MCF 10A (cell line): ENCODE measurements at regions not wholly inside any gene's neighbourhood (a gene's known extent, or its start where the extent isn't known, plus 50 kb on each side); places are given as distances from the start of the nearest gene placed in this dataset.
"Not testable (repeated sequence)": the region's sequence is repeated elsewhere in the genome, so short reads cannot be mapped to it uniquely, and the experiment has no call there.

Source experiments
- BruUV-seq: library from RNA; stranded (reverse); fragments of 400-500 nt; replicated peaks from 2 replicates; lab custom pipeline; 2021; lab: Mats Ljungman, UMichigan
- CTCF ChIA-PET: fragments of 300-600 bp; sonication (Branson Sonifier 250); formaldehyde crosslinking; extraction: SDS; loops from one replicate; lab custom pipeline; 2021; ENCODE audit warnings: antibody characterized with exemption, inconsistent platforms; lab: Yijun Ruan, JAX
- POLR2A ChIA-PET: fragments of 300-600, 350-650 bp; sonication (Branson Sonifier 250); formaldehyde crosslinking; extraction: SDS; loops from one replicate; lab custom pipeline; 2020; ENCODE audit warnings: antibody characterized with exemption, inconsistent platforms; lab: Yijun Ruan, JAX
- DNase-seq: peaks from one replicate; pipeline ENCODE4 v3.0.0-alpha.2; 2018; ENCODE audit not compliant: unreplicated experiment
- H3K27ac Mint-ChIP-seq: one replicate; pipeline ENCODE4 v1.8.0; 2022; ENCODE audit warnings: mild to moderate bottlenecking, low read depth, mixed read lengths; ENCODE audit not compliant: unreplicated experiment
- H3K27me3 Mint-ChIP-seq: one replicate; pipeline ENCODE4 v1.8.0; 2022; ENCODE audit warnings: mixed read lengths; ENCODE audit not compliant: insufficient read depth, unreplicated experiment
- H3K36me3 Mint-ChIP-seq: one replicate; pipeline ENCODE4 v1.8.0; 2022; ENCODE audit warnings: mild to moderate bottlenecking, moderate library complexity, mixed read lengths; ENCODE audit not compliant: insufficient read depth, unreplicated experiment
- H3K4me1 Mint-ChIP-seq: one replicate; pipeline ENCODE4 v1.8.0; 2022; ENCODE audit warnings: mixed read lengths; ENCODE audit not compliant: insufficient read depth, unreplicated experiment
- H3K4me3 Mint-ChIP-seq: one replicate; pipeline ENCODE4 v1.8.0; 2022; ENCODE audit warnings: mild to moderate bottlenecking, moderate library complexity, mixed read lengths; ENCODE audit not compliant: unreplicated experiment
- H3K9me3 Mint-ChIP-seq: one replicate; pipeline ENCODE4 v1.8.0; 2022; ENCODE audit warnings: mixed read lengths; ENCODE audit not compliant: unreplicated experiment
- intact Hi-C: fragments of 100-400 bp; cut with micrococcal nuclease; formaldehyde crosslinking; loops from 2 replicates; pipeline ENCODE4 v1.14.1; 2022
- TF ChIP-seq, protein P1 (sequence below): fragments of 200-600 bp; IDR thresholded peaks from one replicate; pipeline ENCODE4 v1.8.0; 2022; ENCODE audit warnings: antibody characterized with exemption, mild to moderate bottlenecking; ENCODE audit not compliant: unreplicated experiment

DNA sequence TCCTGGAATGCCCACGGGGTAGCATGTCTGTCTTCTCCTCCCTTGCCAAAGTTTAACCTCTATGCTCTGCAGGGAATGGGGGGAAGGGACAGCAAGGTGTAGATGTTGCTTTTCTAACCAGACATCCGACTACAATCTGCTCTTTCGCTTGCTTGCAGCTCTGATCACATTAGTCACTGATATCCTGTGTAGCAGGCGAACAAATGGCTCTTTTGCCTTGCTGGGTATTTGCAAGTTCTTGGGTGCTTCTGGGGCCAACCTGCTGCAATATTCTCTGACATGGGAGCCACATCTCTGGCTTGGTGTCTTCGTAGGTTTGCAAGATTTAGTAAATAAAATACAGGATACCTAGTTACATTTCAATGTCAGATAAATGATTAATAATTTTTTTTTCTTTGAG is 190.0 kb downstream of the ASB1 start:
- TF ChIP-seq, protein P1, sequence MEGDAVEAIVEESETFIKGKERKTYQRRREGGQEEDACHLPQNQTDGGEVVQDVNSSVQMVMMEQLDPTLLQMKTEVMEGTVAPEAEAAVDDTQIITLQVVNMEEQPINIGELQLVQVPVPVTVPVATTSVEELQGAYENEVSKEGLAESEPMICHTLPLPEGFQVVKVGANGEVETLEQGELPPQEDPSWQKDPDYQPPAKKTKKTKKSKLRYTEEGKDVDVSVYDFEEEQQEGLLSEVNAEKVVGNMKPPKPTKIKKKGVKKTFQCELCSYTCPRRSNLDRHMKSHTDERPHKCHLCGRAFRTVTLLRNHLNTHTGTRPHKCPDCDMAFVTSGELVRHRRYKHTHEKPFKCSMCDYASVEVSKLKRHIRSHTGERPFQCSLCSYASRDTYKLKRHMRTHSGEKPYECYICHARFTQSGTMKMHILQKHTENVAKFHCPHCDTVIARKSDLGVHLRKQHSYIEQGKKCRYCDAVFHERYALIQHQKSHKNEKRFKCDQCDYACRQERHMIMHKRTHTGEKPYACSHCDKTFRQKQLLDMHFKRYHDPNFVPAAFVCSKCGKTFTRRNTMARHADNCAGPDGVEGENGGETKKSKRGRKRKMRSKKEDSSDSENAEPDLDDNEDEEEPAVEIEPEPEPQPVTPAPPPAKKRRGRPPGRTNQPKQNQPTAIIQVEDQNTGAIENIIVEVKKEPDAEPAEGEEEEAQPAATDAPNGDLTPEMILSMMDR: no peak
- intact Hi-C loops: no loop called here
- H3K4me1 Mint-ChIP-seq: no peaks in the 10 kb centered on the region
- BruUV-seq: no TSS peak
- no peaks in the 10 kb centered on the region for H3K27me3 Mint-ChIP-seq
- no peak for DNase-seq
- ChIA-PET CTCF (no interaction called here), POLR2A (interaction anchor here (0.6 kb wide), 1 partner anchor 112 kb away, joined by 3 read pairs; no protein-coding TSS in a partner anchor)
- H3K36me3 Mint-ChIP-seq: no peaks in the 10 kb centered on the region
- H3K9me3 Mint-ChIP-seq: peaks cover 7% of the 10 kb centered on the region
- H3K27ac Mint-ChIP-seq: no peak overlapping the region
- no peak overlapping the region for H3K4me3 Mint-ChIP-seq

DNA sequence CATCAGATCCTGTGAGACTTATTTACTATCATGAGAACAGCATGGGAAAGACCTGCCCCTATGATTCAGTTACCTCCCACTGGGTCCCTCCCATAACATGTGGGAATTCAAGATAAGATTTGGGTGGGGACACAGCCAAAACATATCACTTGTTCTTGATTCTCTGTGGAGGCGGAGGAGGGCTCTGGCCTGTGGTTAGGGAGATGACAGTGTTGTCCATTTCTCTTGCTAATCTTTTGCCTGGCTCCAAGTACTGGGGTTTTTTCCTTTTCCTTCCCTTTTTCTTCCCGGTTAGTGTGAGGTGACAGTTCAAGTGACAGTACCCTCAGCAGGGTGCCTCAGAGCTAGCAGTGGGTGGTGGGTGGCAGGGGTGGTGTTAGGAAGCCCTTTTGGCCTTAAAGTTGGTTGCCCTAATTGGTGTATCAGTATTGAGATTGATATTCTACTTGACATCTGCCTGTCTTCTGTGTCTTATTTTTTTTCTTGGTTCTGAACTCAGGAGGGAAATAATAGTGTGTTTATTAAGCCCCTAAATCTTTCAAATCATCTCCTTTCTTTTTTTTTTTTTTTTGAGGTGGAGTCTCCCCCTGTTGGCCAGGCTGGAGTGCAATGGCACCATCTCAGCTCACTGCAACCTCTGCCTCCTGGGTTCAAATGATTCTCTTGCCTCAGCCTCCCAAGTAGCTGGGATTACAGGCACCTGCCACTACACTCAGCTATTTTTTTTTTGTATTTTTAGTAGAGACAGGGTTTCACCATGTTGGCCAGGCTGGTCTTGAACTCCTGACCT is 192.0 kb downstream of the ASB1 start:
- H3K9me3 Mint-ChIP-seq, H3K36me3 Mint-ChIP-seq, BruUV-seq, H3K4me1 Mint-ChIP-seq, intact Hi-C loops, POLR2A ChIA-PET, DNase-seq, H3K4me3 Mint-ChIP-seq, H3K27ac Mint-ChIP-seq, H3K27me3 Mint-ChIP-seq: not testable (repeated sequence)
- CTCF ChIA-PET: interaction anchor here (0.6 to 0.7 kb wide), 3 partner anchors 9 to 851 kb away, joined by 3 to 4 read pairs (median 3); no protein-coding TSS in a partner anchor

DNA sequence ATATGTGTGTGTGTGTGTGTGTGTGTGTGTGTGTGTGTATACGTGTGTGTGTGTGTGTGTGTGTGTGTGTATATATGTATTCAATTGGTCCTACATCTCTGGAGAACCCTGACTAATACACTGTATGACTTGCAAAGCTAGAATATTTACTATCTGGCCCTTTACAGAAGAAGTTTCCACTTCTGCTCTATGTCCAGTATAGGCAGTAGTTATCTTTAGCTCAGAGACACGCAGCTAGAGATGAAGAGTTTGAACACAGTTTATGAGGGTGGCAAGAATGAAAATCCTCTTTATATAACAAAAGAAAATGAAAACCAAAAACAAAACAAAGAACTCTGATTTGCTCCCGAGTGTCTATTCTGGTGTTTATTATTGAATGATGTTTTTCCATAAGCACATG is 201.2 kb downstream of the ASB1 start:
- intact Hi-C loops: no loop called here
- H3K27ac Mint-ChIP-seq: no peak overlapping the region
- no peaks in the 10 kb centered on the region for H3K36me3 Mint-ChIP-seq
- ChIA-PET POLR2A (no interaction called here), CTCF (interaction anchor here (0.5 to 0.7 kb wide), 2 partner anchors 9 to 39 kb away, joined by 3 read pairs; no protein-coding TSS in a partner anchor)
- no peaks in the 10 kb centered on the region for H3K27me3 Mint-ChIP-seq
- H3K9me3 Mint-ChIP-seq: peaks cover 5% of the 10 kb centered on the region
- H3K4me1 Mint-ChIP-seq: no peaks in the 10 kb centered on the region
- BruUV-seq: no TSS peak
- H3K4me3 Mint-ChIP-seq: no peak overlapping the region
- DNase-seq: no peak
- TF ChIP-seq, protein P1: no peak

DNA sequence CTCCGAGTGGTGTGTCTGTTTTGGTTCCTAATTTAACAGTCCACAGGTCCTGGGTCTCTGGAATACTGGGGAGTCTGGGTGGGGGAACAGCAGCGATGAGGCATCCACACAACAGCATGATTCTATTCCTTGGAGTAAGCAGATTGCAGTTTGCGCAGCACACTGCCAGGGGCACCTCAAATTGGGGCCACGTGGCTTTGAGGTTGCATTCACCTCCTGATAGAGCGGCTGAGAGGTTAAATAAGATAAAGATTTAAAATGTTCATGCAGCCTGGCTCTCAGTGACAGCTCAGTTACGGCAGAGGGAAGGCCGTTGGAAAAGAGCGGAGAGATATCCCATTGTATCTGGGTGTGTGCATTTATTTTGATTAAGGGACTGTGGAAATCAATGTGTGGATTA is 202.3 kb downstream of the ASB1 start:
- BruUV-seq: no TSS peak
- CTCF ChIA-PET: interaction anchor here (0.5 to 0.9 kb wide), 2 partner anchors 158 to 171 kb away, joined by 4 read pairs; no protein-coding TSS in a partner anchor

More for the DNA sequence above, 202.3 kb downstream of the ASB1 start:
- DNase-seq: no peak
- POLR2A ChIA-PET: no interaction called here
- Mint-ChIP-seq H3K27ac (no peak overlapping the region), H3K4me3 (no peak overlapping the region), H3K4me1 (no peaks in the 10 kb centered on the region), H3K36me3 (no peaks in the 10 kb centered on the region), H3K27me3 (no peaks in the 10 kb centered on the region), H3K9me3 (peaks cover 5% of the 10 kb centered on the region)
- intact Hi-C loops: no loop called here
- TF ChIP-seq, protein P1: no peak
